SK-N-SH (cell line): ENCODE measurements at regions not wholly inside any gene's neighbourhood (a gene's known extent, or its start where the extent isn't known, plus 50 kb on each side); places are given as distances from the start of the nearest gene placed in this dataset.

ENCODE experiments used
- CTCF ChIA-PET: fragments of 300-600, 350-600 bp; formaldehyde crosslinking; extraction: SDS; loops from one replicate; lab custom pipeline; 2021; lab: Yijun Ruan, JAX
- POLR2A ChIA-PET: fragments of 350-600 bp; sonication (Branson Sonifier 250); formaldehyde crosslinking; extraction: SDS; loops from one replicate; lab custom pipeline; 2020; ENCODE audit warnings: antibody characterized with exemption, inconsistent platforms; lab: Yijun Ruan, JAX
- DNase-seq: peaks from one replicate; pipeline ENCODE4 v3.0.0; 2012
- H2AFZ ChIP-seq: fragments of 200-600 bp; sonication (generic); 2 replicates; pipeline ENCODE4 v1.8.1; 2016; ENCODE audit warnings: antibody characterized with exemption, mild to moderate bottlenecking, low read depth
- H3F3A ChIP-seq: fragments of 200-600 bp; sonication (generic); replicated peaks from 2 replicates; pipeline ENCODE3; 2016; ENCODE audit warnings: antibody characterized with exemption, mild to moderate bottlenecking; ENCODE audit not compliant: insufficient read depth
- H3K27ac ChIP-seq, 2 experiments: fragments of 200-500 bp in 1 of 2; fragments of 200-600 bp in 1 of 2; sonication (Bioruptor generic) in 1 of 2; sonication (generic), shearing (Covaris generic) in 1 of 2; 2 replicates each; pipeline versions ENCODE4 v1.5.1 to v1.6.1; 2014 to 2016; ENCODE audit warnings: low read depth in 2 of 2, inconsistent platforms in 1 of 2, low read length in 1 of 2, mild to moderate bottlenecking in 1 of 2, mixed read lengths in 1 of 2
- H3K27me3 ChIP-seq: fragments of 200-600 bp; sonication (generic), shearing (Covaris generic); 2 replicates; pipeline ENCODE4 v1.6.1; 2016; ENCODE audit warnings: mixed run types; ENCODE audit not compliant: insufficient read depth
- H3K36me3 ChIP-seq, 2 experiments: fragments of 200-500 bp in 1 of 2; fragments of 200-600 bp in 1 of 2; sonication (Bioruptor generic) in 1 of 2; sonication (generic) in 1 of 2; replicated peaks in 1 of 2; 2 replicates each; pipeline versions ENCODE3 to v1.5.1; 2014 to 2016; ENCODE audit warnings: low read length in 1 of 2, mild to moderate bottlenecking in 1 of 2; ENCODE audit not compliant: insufficient read depth in 2 of 2, control insufficient read depth in 1 of 2
- H3K4me1 ChIP-seq, 2 experiments: fragments of 200-500 bp in 1 of 2; fragments of 200-600 bp in 1 of 2; sonication (Bioruptor generic) in 1 of 2; sonication (generic), shearing (Covaris generic) in 1 of 2; 2 replicates each; pipeline versions ENCODE4 v1.5.1 to v1.6.1; 2014 to 2016; ENCODE audit warnings: low read depth in 1 of 2, low read length in 1 of 2, mixed run types in 1 of 2; ENCODE audit not compliant: insufficient read depth in 2 of 2, control insufficient read depth in 1 of 2
- H3K4me2 ChIP-seq: fragments of 200-600 bp; sonication (generic), shearing (Covaris generic); 2 replicates; pipeline ENCODE4 v1.6.1; 2017; ENCODE audit warnings: mixed run types
- H3K4me3 ChIP-seq, 2 experiments: fragments of 200-500 bp in 1 of 2; fragments of 200-600 bp in 1 of 2; sonication (Bioruptor generic) in 1 of 2; sonication (generic), shearing (Covaris generic) in 1 of 2; 2 replicates each; pipeline versions ENCODE4 v1.5.1 to v1.8.1; 2014 to 2016; ENCODE audit warnings: low read depth in 2 of 2, inconsistent platforms in 1 of 2, low read length in 1 of 2, mild to moderate bottlenecking in 1 of 2, mixed read lengths in 1 of 2, moderate library complexity in 1 of 2
- H3K79me2 ChIP-seq: fragments of 200-600 bp; sonication (generic); 2 replicates; pipeline ENCODE4 v1.8.1; 2017; ENCODE audit warnings: mild to moderate bottlenecking; ENCODE audit not compliant: insufficient read depth
- H3K9ac ChIP-seq: fragments of 200-600 bp; sonication (generic); 2 replicates; pipeline ENCODE4 v1.6.1; 2017; ENCODE audit warnings: mixed run types
- H3K9me2 ChIP-seq: fragments of 200-600 bp; sonication (generic); 2 replicates; pipeline ENCODE4 v1.6.1; 2017; ENCODE audit warnings: mixed run types
- H3K9me3 ChIP-seq: fragments of 200-600 bp; sonication (generic); 2 replicates; pipeline ENCODE4 v1.6.1; 2017; ENCODE audit warnings: mixed run types, mild to moderate bottlenecking, moderate library complexity
- H4K20me1 ChIP-seq: fragments of 200-600 bp; sonication (generic); 2 replicates; pipeline ENCODE4 v1.6.1; 2017; ENCODE audit warnings: mild to moderate bottlenecking, mixed run types; ENCODE audit not compliant: insufficient read depth
- EZH2phosphoT487 ChIP-seq: fragments of 200-600 bp; sonication (generic); IDR thresholded peaks from 2 replicates; pipeline ENCODE4 v1.6.1; 2017; ENCODE audit warnings: low read depth, mixed run types, mild to moderate bottlenecking, antibody characterized with exemption, moderate library complexity, borderline replicate concordance
- FOXJ3 ChIP-seq: sonication (generic); formaldehyde crosslinking; IDR thresholded peaks from 2 replicates; pipeline ENCODE4 v1.5.1; 2020; ENCODE audit warnings: mild to moderate bottlenecking, missing genetic modification reagents
- MXI1 ChIP-seq: IDR thresholded peaks from 2 replicates; pipeline ENCODE4 v1.6.1; 2012; ENCODE audit warnings: mild to moderate bottlenecking, low read depth, low read length, improper control_type of control experiment
- NFIC ChIP-seq: IDR thresholded peaks from 2 replicates; pipeline ENCODE4 v1.4.0; 2012; ENCODE audit warnings: borderline replicate concordance
- POLR2AphosphoS5 ChIP-seq: IDR thresholded peaks from 2 replicates; pipeline ENCODE4 v1.6.1; 2012; ENCODE audit warnings: low read depth, low read length
- RCOR1 ChIP-seq: fragments of 150-350 bp; IDR thresholded peaks from 2 replicates; pipeline ENCODE4 v1.6.1; 2017; ENCODE audit warnings: antibody characterized with exemption, low read length
- RFX5 ChIP-seq: IDR thresholded peaks from 2 replicates; pipeline ENCODE4 v1.6.1; 2012; ENCODE audit warnings: mild to moderate bottlenecking, improper control_type of control experiment, low read length
- TAF1 ChIP-seq: IDR thresholded peaks from 2 replicates; pipeline ENCODE4 v1.6.1; 2012; ENCODE audit warnings: low read depth, mild to moderate bottlenecking, low read length, moderate library complexity, borderline replicate concordance
- TCF12 ChIP-seq: IDR thresholded peaks from 2 replicates; pipeline ENCODE4 v1.4.0; 2012
- TEAD4 ChIP-seq: IDR thresholded peaks from 2 replicates; pipeline ENCODE4 v1.4.0; 2012; ENCODE audit warnings: mild to moderate bottlenecking, borderline replicate concordance; ENCODE audit not compliant: insufficient read depth
- YY1 ChIP-seq: IDR thresholded peaks from 2 replicates; pipeline ENCODE4 v1.4.0; 2012; ENCODE audit warnings: low read depth, mild to moderate bottlenecking
- WGBS: methylation state at CpG from one replicate; pipeline ENCODE4 v1.1.6; 2017; ENCODE audit warnings: low lambda C conversion rate; 5-methylcytosine and 5-hydroxymethylcytosine counted together
- TF ChIP-seq, protein P1 (sequence below): fragments of 200-600 bp; sonication (generic); IDR thresholded peaks from 2 replicates; pipeline ENCODE4 v1.6.1; 2017; ENCODE audit warnings: antibody characterized with exemption, mild to moderate bottlenecking, moderate library complexity
- TF ChIP-seq, protein P2 (sequence below): IDR thresholded peaks from 2 replicates; pipeline ENCODE4 v1.6.1; 2012; ENCODE audit warnings: mild to moderate bottlenecking, low read depth, low read length, moderate library complexity

DNA sequence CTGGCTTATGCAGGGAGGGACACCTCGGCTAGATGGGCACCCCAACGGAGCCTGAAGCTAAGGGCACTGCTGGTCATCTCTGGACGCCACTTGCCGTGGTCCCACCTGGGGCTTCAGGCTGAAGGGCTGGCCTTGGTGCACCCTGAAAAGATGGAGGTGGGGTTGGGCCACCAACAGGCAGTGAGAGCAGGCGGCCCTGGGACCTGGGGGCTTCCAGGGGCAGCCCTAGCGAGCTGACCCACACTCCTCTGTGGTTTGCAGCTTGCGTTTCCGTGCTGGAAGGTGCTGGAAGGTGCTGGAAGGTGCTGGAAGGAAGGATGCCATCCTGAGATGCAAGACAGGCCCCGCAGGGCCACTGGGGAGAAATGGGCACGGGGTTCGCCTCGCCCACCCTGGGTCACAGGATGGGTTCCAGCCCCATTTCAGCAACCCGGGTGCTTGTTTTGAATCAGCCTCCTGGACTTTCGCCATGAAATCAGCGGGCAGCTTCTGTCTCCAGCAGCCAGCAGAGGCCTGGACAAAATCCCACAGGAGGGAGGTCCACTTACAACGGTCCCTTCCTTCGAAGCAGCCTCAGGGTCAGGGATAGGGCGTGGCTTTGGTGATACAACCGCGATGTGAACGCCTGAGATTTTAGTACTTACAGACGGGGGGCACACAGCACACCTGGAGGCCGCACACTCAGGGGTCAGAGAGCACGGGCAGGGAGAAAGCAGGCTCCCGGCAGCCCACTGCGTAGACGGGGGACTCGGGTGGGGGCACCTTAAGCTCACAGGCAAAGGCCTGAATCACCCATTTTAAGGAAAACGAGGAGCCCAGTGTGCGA is 303.1 kb upstream of the IRX4 start (continued):
- TF ChIP-seq, protein P1, sequence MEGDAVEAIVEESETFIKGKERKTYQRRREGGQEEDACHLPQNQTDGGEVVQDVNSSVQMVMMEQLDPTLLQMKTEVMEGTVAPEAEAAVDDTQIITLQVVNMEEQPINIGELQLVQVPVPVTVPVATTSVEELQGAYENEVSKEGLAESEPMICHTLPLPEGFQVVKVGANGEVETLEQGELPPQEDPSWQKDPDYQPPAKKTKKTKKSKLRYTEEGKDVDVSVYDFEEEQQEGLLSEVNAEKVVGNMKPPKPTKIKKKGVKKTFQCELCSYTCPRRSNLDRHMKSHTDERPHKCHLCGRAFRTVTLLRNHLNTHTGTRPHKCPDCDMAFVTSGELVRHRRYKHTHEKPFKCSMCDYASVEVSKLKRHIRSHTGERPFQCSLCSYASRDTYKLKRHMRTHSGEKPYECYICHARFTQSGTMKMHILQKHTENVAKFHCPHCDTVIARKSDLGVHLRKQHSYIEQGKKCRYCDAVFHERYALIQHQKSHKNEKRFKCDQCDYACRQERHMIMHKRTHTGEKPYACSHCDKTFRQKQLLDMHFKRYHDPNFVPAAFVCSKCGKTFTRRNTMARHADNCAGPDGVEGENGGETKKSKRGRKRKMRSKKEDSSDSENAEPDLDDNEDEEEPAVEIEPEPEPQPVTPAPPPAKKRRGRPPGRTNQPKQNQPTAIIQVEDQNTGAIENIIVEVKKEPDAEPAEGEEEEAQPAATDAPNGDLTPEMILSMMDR, result no peak
- TF ChIP-seq MXI1, result no peak
- no peak for TF ChIP-seq POLR2AphosphoS5
- TF ChIP-seq RFX5, result no peak
- TF ChIP-seq TCF12, result no peak
- no peak for TF ChIP-seq YY1
- no peak for TF ChIP-seq TAF1
- TF ChIP-seq TEAD4, result no peak
- TF ChIP-seq FOXJ3 (CRISPR knock-in tag), result no peak
- TF ChIP-seq, protein P2, sequence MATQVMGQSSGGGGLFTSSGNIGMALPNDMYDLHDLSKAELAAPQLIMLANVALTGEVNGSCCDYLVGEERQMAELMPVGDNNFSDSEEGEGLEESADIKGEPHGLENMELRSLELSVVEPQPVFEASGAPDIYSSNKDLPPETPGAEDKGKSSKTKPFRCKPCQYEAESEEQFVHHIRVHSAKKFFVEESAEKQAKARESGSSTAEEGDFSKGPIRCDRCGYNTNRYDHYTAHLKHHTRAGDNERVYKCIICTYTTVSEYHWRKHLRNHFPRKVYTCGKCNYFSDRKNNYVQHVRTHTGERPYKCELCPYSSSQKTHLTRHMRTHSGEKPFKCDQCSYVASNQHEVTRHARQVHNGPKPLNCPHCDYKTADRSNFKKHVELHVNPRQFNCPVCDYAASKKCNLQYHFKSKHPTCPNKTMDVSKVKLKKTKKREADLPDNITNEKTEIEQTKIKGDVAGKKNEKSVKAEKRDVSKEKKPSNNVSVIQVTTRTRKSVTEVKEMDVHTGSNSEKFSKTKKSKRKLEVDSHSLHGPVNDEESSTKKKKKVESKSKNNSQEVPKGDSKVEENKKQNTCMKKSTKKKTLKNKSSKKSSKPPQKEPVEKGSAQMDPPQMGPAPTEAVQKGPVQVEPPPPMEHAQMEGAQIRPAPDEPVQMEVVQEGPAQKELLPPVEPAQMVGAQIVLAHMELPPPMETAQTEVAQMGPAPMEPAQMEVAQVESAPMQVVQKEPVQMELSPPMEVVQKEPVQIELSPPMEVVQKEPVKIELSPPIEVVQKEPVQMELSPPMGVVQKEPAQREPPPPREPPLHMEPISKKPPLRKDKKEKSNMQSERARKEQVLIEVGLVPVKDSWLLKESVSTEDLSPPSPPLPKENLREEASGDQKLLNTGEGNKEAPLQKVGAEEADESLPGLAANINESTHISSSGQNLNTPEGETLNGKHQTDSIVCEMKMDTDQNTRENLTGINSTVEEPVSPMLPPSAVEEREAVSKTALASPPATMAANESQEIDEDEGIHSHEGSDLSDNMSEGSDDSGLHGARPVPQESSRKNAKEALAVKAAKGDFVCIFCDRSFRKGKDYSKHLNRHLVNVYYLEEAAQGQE, result no peak

DNA sequence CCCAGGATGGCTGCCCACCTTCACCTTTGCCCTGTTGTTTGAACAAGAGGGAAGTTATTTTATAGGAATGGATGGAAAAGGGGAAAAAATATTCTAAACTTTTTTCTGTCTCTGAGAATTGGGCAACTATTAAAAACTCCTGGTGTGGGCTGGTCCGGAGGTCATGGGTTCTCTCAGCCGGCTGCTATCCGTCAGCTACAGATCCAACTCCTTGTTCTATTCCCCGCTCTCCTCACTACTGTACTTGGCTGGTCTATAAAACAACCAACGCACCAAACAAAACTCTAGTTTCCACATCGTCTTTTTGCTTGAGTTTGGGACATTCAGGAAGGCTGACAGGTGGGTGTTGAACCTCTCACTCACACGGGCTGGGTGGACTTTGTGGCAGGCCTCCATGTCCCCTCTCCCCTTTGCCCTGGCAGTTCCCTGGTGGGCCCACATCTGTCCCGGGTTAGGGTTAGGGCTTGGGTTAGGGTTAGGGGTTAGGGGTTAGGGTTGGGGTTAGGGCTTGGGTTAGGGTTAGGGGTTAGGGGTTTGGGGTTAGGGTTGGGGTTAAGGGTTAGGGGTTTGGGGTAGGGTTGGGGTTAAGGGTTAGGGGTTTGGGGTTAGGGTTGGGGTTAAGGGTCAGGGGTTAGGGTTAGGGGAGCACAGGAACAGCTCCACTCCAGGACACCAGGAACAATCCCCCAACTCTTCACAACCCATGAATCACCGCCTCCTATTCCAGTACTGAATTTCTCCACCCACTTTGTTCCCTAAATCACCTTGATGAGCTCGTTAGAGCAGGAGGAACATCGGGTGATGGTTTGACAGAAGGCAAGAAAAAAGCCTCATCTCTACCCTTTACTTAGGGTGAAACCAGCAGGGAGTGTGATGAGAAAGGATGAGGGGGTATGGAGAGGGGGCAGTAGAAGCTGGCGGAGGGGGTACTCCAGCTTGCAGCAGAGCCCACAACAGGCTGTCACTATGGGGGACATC is 302.1 kb upstream of the IRX4 start:
- H4K20me1 ChIP-seq, result no peaks in the 10 kb centered on the region
- H3K9me2 ChIP-seq, result no peaks in the 10 kb centered on the region
- no peaks in the 10 kb centered on the region for H3K79me2 ChIP-seq
- H3K9me3 ChIP-seq, result no peaks in the 10 kb centered on the region
- H3K4me2 ChIP-seq, result no peak overlapping the region
- TF ChIP-seq NFIC (no peak), EZH2phosphoT487 (no peak), RCOR1 (no peak)
- peaks cover 63% of the 10 kb centered on the region for H3K27me3 ChIP-seq
- ChIA-PET CTCF (interaction anchor here (1.1 kb wide), 1 partner anchor 14 kb away, joined by 3 read pairs; no protein-coding TSS in a partner anchor), POLR2A (no interaction called here)
- 3% methylated on average over 12 of the region's 12 CpGs for WGBS
- H3K4me1 ChIP-seq, result no peaks in the 10 kb centered on the region
- no peaks in the 10 kb centered on the region for H3F3A ChIP-seq
- H3K27ac ChIP-seq, result no peak overlapping the region
- H3K4me3 ChIP-seq, result no peak overlapping the region
- DNase-seq, result no peak
- H3K9ac ChIP-seq, result no peak overlapping the region
- H2AFZ ChIP-seq, result no peak overlapping the region
- H3K36me3 ChIP-seq, result no peaks in the 10 kb centered on the region
